OCI-M1 (cell line): ENCODE measurements at regions not wholly inside any gene's neighbourhood (a gene's known extent, or its start where the extent isn't known, plus 50 kb on each side); places are given as distances from the start of the nearest gene placed in this dataset.

ENCODE experiments used
- DNase-seq: peaks from one replicate; lab custom pipeline; 2025; lab: John Stamatoyannopoulos, UW

DNA sequence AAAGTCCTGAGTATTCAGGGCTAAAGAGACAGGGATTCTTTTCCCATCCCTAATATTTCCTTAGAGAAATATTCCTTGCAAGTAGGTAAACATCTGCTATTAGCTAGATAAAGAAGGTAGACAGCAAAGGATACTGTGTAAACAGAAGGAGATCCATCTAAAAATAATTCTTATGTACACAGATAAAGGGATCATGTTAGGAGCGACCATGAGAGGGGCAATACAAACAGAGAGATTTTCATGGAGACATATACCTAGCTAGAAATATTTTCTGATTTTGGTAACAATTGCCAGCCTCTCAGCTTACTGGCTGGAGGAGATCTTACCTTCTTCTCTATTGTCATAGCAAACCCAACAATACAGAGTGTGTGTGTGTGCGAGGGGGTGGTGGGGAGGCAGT lies 184.6 kb upstream of the DMAC1 start:
- no peak for DNase-seq

DNA sequence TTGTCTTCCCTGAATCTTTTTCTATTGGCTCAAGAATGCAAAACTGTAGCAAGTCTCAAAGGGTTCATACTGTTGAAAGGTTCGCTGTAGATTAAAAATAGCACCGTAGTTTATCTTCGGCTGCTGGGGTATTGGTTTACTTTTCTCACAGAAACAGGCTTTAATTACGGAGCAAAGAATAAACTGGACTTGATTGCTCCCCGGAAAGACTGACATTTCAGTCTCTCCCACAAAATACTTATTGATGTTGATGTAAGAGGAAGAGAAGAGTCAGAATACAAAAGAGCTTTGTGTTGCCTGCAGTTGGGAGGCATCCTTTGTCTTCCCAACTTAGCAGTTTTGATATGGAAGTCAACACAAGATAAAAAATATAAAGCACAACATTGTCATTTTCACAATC lies 183.9 kb upstream of the DMAC1 start:
- DNase-seq = no peak

DNA sequence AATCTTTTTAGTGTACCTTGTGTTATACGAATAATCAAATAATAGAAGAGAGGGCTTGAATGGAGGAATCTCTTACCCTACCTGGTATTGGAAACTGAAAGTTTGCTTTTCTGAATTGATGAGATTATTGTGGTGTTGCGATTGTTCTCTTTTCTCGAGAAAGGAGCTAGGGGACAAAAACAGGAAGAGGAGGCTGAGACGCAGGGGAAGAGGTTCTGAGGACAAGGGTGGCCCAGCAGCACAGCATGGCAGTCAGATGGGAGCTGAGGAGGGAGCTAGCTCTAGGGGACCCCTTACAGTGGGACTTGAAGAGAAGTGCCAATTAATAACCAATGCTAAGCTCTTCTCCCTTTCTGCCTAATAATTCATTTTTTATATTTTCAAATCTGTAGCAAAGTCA lies 183.3 kb upstream of the DMAC1 start:
- peak; percentile 96 for DNase-seq

DNA sequence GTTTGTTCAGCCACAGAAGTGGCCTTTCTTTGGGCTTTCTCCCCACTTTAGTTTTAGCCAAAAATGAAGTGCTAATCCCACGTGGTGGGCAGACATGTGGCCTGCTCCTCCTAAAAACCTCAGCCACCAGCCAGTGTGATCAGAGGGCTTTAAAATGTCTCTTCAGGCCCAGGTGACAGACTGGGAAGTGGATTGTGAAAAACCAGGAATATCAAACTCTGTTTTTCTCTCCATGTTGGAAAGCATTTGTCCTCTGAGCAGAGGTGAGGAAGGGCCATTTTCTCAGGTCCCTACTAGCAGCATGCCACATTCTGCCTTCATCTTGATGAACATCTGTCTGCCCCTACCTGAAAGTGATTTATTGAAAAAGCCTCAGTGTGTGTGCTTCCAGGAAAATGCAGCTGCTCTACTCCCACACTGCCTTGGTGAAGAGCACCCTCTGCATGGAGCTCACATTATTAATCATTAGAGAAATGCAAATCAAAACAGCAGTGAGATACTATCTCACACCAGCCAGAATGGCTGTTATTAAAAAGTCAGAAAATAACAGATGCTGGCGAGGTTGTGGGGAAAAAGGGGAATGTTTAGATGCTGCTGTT lies 181.2 kb upstream of the DMAC1 start:
- peak; percentile 88 for DNase-seq

DNA sequence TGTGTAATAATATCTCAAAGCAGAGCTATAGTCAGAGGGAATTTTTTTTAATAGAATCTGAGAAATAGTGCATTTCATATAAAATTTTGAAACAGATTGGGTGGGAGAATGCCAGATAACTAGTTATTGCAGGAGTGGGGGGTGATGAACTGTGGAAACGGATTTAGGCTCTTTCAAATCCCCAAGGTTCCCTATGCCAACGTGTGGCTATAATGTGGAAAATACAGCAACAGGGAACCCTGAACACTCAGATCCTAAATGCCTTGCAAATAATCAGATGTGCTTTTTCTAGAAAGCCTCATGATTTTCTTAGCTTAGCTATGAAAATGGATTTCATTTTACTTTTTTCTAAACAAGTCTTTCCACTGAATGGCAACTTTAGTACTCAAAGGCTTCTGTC lies 180.5 kb upstream of the DMAC1 start:
- DNase-seq = no peak

DNA sequence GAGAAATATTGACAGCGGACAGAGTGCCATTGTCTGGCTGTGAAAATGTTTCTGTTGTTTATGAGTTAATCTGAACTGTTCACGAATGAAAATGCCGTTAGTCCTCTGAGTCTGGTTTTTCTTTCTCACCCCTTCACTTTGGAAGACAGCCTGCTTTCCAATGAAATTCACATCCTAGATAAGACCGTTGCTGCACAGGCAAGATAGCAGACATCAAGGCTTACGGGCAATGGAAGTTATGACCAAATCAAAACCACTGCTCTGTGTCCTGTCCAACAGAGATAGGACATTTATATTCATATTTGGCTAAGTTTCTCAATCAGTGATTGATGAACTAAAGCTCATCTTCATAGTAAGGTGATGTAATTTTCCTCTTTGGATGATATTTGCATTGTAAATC lies 180.0 kb upstream of the DMAC1 start:
- DNase-seq = peak; percentile 100

DNA sequence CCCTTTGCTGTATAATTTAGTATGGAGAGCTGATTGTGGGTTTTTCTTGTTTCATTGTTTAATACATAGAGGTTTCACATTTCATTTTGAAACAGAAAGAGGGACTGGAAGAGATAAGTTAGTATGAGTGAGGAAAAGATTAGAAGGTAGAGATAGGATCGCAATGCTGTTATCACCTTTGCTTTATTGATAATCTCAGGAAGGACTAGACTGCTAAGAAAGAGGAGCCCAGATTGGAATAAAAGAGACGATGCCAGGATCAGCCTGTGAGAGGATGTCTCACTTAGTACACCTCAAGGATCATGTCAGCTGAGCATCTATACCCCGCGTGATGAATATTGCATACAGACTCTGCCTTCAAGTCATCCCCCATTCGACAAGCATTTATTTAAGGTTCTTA lies 178.0 kb upstream of the DMAC1 start:
- peak; percentile 97 for DNase-seq

DNA sequence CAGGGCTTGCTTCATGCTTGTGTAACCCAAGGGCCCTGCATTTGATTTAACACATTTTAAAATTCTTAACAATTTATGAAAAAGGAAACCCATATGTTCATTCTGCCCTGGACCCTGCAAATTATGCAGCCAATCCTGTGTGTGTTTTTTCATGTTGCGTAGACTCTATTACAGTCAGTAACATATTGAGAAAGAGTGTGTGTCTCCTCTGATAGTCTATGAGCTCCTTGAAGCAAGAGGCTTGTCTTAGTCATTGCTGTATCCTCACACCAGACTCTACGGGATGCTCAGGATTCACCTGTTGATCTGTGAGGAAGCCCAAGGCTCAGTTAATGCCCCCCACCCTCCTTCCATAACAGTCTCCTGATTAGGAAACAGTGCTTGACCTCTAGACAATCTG lies 177.3 kb upstream of the DMAC1 start:
- peak; percentile 98 for DNase-seq

DNA sequence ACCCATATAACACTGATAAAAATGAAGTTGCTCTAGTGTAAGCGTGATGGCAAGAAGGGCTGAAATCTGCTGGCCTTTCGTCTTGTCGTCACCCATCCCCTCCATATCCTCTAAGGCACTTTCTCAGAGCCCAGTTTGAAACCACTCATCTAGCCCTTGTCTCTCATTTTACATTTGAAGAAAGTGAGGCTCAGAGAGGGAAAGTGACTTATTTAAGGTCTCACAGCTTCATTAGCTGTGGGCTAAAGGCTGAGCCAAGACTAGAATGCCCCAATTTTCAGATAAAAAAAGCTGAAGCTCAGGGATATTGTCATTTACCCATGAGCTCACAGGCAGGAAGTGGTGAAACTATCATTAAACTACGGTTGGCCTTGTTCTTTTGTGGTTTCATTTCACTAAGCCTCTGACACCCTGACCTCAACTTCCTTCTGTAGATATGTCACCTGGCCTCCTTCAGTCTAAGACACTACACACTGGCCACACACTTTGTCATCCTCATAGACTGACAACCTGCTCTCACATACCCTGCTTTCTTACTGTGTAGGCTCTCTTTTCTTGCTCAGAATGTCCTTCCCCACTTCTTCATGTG lies 176.7 kb upstream of the DMAC1 start:
- DNase-seq = peak; percentile 100

DNA sequence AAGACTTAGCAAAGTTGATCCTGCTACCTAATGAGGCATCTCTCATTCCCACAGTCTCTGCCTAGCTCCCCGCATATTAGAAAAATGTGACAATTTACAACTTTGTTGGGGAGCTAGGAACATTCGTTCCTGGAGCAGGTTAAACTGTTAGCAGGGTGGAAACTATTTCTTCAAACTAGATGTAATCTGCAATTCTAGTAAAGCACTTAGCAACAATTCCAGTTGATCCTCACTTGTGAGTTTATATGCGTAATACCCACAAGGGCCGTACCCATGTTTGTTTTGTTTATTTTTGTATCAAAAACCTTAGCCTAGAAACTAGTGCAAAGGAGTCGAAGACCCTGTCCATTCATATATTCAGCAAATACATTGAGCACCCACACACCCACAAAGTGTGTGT lies 175.8 kb upstream of the DMAC1 start:
- DNase-seq = no peak

DNA sequence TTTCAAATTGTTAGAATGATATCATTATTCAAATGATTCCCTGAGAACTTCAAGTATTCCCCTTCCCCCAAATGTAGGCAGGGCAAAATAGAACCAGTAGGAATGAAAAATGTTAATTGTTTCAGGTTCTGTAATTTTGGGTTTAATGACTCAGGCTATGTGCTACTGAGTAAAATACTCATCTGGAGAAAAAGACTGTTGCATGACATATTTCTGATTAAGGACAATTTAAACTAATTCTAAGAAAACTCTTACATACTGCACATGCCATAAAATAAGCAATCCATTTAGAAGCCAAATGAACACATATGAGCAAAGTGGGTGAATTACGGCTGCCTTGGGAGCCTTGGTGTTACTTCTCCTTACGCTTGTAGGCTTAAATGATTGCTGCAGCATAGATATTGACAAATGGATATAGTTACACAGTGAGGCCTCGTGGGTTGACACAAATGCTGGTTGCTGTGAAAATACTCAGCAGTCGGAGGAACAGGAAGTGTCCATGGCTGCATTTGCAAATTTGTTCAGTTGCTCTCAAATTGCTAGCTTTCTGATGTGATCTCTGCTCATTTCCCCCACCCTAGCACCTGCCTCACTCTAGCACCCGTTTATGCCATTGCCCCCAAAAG lies 174.9 kb upstream of the DMAC1 start:
- DNase-seq = peak; percentile 93

DNA sequence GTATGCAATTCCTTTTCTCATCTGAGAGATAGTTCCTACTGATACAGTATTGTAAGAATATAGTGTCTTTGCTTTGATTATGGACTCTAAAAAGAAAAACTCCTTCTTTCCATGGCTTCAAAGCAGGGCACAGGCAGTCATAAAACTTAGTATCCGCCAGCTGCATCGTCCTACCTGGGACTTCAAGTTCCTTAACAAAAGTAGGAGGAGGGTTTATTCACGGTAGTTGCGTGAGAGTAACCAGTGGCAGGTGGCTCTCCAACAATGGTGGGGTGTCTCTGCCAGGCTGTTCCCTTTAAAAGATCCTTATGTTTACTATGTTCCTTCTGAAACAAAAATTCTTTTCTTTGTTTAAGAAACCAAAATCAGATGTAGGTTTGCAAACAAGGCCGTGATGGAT lies 173.5 kb upstream of the DMAC1 start:
- no peak for DNase-seq

DNA sequence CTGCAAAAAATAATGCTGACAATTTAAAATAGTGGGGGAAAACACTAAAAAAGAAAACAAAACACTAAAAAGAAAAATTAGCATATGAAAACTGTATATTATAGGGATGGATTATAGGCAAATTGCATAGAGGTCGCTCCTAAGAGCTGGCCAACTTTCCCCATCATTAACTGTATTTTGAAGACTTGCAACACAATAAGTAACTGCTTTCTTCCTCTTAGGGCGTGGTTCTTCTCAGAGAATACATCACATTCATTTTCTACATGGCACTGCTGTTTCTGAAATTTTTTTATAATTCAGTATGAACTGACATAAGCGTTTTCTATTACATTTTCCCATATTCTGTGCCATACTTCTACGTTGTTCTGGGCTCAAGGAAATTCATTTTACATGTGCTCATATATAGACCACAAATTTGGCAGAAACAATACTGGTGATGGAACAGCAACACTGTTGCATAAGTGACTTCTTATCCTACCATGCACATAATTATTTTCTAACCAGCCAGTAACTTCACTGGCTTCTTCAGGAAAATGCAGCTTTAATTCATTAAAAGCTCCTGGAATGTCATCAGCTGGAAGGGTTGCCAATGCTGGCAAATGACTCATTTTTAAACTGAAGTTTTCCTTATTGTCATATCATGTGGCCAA lies 171.2 kb upstream of the DMAC1 start:
- peak; percentile 91 for DNase-seq

DNA sequence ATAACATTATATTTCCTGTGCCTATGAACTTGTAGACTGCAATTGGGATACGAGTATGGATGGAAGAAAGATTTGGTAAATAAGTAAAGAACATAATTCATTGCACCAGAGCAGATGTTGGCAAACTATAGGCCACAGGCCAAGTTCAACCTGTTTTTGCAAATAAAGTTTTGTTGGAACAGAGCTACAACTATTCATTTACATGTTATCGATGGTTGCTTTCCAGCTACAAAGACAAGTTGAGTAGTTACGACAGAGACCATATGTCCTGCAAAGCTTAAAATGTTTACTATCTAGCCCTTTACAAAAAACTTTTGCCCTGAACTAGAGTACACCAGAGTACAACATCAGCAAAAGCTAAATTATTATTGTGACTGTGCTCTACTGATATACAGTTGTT lies 169.1 kb upstream of the DMAC1 start:
- DNase-seq = no peak

DNA sequence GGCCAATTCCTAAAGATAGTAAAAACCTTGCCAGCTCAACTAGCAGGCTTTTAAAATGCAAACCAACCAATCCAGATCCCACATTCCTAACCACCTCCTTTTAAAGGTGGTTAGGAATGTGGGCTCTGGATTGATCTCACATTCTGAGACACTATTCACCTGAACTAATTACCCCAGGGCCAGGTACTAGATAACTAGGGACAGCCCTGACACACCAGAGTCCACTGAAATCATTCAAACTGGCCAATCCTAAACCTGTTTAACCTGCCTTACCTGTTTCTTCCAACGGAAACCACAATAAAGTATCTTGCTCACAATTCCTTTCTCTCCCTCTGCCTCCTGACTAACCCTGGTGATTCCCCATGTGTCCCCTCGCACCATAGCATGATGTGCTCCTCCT lies 168.3 kb upstream of the DMAC1 start:
- no peak for DNase-seq

DNA sequence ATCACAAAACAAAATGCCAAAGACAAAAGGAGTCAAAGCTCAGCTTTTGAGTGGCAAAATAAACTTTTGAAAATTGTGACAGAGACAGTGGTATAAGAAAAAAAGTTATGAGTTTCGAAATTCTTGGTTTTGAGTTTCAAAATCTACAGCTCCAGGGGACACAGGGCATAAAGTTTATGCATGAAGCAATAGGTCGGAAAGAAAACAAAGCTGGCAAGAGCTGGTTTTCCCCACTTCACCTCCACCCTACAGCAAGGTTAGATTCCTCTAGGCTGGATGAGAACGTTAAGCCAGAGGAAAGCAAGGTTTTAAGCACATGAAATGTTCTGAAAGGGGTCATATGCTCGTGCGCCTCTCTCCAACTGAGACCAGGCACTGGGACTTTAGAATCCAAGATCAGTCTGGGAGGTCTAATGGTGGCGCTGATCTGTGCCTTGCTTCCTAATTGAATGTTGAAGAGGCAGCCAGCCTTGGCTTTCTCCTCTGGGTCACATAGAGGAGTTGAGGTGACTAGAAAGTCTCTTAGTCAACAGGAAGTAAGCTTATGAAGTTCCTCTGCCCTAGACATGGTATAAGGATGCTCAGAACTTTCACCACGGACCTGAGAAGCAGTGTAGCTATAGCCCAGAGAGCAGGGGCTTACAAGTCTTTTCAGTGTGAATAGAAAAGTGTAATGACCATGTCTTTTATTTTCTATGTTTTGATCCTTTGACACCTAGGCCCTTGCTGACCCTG lies 167.7 kb upstream of the DMAC1 start:
- DNase-seq = peak; percentile 89

DNA sequence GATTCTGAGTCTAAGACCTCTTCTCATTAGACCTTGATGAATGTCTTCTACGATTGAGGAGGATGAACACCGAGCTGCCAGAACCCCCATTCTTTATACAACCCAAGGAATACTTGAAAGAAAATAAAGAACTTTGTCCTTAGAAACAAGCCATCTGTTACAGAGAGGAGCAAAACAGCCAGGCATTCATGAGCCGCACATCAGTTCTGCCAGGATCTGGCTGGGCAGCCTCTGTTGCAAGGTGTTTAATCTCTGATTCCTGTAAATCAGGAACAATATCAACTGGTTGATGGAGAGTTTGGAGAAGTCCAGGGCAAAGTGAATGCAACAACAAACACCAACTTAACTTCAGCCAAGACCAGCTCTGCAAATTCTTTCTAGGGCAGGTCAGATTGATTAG lies 165.5 kb upstream of the DMAC1 start:
- no peak for DNase-seq

DNA sequence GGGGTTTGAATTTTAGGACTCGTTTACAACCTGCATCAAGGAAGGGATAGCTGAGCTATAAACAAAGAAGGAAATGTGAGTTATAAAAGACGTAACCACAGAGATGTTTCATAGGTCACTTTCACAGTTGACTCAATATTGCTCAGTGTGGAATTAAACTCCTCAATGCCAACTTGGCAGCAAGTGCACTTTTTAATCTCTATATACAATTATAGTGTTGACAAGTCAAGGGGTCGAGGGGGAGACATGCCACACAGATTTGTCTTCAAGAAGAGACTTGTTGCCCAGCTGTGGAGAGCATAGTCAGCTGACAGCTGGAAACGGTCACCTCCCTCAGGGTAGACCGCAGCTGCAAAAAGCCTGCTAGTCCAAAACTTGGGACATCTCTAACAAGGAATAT lies 163.4 kb upstream of the DMAC1 start:
- DNase-seq = no peak

DNA sequence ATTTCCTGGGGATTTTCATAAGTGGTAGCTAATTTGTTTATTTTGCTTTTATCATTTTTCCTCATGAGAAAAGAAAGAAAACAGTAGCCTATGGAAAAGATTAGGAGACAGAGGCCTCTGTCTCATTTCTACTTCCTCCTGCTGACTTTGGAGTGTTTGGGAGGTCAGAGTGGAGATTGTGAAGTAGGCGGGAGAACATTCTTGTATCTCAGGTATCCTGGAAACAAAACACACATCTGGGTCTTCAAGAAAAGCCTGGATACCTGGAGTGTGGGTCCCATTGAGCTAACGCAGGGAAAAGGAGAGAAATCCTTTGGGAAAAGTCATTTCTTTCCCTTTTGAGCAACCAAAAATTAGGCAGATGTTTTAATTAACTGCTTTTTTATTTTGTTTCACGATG lies 161.5 kb upstream of the DMAC1 start:
- no peak for DNase-seq

DNA sequence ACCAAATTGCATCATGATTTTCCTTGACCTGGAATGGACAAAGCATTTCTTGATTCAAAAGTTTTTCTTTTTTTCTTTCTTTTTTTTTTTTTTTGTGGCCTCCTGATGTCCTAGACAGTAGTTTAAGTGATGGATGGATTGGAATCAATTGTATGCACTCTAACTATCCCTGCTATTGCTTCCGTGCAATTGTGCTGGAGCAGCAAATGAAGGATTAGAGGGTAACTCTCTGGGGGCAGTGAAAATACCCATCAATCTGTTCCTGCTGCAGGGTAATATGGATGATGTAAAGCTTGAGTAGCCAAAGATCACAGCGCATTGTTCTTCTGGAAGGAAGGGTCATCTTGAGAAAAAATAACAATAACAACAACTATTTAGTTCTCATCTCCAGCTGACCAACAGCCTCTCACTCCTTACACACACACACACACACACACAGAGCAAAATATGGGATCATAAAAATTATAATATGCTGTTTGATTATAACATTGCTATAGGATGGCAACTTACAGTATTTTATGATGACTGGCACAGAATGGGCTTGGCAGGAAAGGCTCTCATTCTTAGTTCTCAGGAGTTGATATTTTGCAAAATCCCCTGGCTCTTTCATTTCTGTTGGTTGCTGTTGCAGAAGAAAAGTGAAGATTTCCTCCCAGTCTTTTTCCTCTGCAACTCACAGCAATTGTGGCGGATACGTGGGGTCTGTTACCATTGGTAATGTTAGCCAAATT lies 160.9 kb upstream of the DMAC1 start:
- DNase-seq = no peak

DNA sequence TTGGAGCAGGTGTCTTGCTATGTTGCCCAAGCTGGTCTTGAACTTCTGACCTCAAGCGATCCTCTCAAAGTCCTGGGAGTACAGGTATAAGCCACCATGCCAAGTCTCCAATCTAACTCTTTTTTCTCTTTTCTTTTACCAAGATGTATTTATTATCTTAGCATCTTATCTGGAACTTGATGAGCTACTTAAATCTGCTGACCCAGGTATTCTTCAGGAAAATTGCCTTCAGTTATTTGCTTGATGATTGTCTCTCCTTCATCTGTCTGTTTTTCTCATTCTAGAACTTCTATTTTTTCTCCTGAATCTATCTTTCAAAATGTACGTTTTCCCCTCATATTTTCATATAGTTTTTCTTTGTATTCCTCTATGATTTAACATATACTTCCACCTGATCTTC lies 158.2 kb upstream of the DMAC1 start:
- no peak for DNase-seq

DNA sequence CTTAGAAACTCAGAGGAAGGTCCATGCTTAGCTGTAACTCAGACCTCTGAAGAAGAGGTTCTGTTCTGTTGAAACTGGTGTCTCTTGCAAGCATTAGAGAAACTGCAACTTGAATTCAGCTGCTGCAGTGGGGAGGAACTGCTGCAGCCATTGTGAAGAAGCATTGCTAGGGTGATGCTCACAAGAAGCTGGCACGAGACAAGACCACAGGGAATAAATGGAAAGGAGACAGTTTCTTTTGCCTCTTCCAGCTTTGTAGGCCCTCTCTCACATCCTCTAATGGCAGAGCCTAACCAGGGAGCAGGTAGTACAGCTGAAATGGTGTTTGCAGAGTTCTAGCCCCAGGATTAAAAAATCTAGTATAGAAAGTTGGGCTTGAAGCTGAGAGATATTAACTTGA lies 148.0 kb upstream of the DMAC1 start:
- DNase-seq = no peak
